OCI-LY7 (cell line): ENCODE measurements at regions not wholly inside any gene's neighbourhood (a gene's known extent, or its start where the extent isn't known, plus 50 kb on each side); places are given as distances from the start of the nearest gene placed in this dataset.

ENCODE experiments used
- EZH2phosphoT487 ChIP-seq: fragments of 200-600 bp; sonication (generic); IDR thresholded peaks from 2 replicates; pipeline ENCODE4 v1.6.1; 2018; ENCODE audit warnings: low read depth, borderline replicate concordance, mild to moderate bottlenecking, mixed run types, antibody characterized with exemption, low read length, moderate library complexity, mixed read lengths
- TF ChIP-seq, protein P1 (sequence below): fragments of 200-600 bp; sonication (generic); conservative IDR thresholded peaks from 2 replicates; pipeline ENCODE4 v1.5.1; 2014; ENCODE audit warnings: mild to moderate bottlenecking, antibody characterized with exemption, low read length, moderate library complexity, mixed read lengths

DNA sequence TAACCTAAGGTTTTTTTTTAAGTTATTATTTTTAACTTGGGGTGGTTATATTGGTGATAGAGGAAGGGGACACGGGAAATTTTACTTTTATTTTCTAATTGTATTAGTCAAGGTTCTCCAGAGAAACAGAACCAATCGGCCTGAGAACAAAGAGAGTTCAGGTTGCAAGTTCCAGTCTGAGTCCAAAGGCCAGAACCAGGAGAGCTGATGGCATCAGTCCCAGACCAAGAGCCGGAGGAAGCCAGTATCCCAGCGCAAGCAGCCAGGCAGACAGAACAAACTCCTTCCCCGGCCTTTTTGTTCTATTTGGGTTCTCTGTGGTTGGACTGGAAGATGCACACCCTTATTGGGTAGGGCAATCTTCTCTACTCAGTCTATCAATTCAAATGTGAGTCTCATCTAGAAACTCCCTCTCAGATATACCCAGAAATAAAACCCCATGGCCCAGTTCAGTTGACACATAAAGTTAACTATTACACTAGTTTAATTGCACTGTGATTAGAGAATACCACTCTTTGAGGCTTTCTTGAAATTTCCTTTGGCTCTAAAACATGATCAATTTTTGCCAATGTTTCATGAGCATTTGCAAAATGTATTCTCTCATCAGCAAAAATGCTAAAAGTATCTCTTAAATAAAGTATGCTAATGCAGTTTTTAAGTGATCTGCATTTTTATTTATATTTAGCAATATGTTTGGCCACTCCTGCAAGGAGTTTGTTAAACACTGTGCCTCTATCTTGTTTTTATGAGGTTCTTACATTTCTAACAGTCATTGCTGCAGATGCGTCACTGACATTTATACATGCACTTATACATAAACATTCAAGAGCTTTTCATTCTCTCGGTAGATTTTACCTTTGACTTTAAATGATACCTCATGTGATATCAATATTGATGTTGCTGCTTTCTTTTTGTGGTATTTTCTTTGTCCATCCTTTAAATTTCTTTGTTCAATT is 103.2 kb upstream of the SSTR4 start:
- TF ChIP-seq, protein P1, sequence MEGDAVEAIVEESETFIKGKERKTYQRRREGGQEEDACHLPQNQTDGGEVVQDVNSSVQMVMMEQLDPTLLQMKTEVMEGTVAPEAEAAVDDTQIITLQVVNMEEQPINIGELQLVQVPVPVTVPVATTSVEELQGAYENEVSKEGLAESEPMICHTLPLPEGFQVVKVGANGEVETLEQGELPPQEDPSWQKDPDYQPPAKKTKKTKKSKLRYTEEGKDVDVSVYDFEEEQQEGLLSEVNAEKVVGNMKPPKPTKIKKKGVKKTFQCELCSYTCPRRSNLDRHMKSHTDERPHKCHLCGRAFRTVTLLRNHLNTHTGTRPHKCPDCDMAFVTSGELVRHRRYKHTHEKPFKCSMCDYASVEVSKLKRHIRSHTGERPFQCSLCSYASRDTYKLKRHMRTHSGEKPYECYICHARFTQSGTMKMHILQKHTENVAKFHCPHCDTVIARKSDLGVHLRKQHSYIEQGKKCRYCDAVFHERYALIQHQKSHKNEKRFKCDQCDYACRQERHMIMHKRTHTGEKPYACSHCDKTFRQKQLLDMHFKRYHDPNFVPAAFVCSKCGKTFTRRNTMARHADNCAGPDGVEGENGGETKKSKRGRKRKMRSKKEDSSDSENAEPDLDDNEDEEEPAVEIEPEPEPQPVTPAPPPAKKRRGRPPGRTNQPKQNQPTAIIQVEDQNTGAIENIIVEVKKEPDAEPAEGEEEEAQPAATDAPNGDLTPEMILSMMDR: no peak
- no peak for TF ChIP-seq EZH2phosphoT487
